Lower leg skin (tissue), 3 donors: ENCODE measurements at regions not wholly inside any gene's neighbourhood (a gene's known extent, or its start where the extent isn't known, plus 50 kb on each side); places are given as distances from the start of the nearest gene placed in this dataset.

Source experiments
- CTCF ChIP-seq, 3 donors: fragments of 450-650 bp; IDR thresholded peaks; one replicate each; pipeline ENCODE4 v1.5.1; 2016; ENCODE audit warnings: antibody characterized with exemption in 3 of 3, mild to moderate bottlenecking in 3 of 3, moderate library complexity in 2 of 3
- POLR2A ChIP-seq, 2 donors: fragments of 450-650 bp; IDR thresholded peaks; one replicate each; pipeline ENCODE4 v1.6.1; 2016 to 2017; ENCODE audit warnings: antibody characterized with exemption in 2 of 2, mild to moderate bottlenecking in 1 of 2, moderate library complexity in 1 of 2

DNA sequence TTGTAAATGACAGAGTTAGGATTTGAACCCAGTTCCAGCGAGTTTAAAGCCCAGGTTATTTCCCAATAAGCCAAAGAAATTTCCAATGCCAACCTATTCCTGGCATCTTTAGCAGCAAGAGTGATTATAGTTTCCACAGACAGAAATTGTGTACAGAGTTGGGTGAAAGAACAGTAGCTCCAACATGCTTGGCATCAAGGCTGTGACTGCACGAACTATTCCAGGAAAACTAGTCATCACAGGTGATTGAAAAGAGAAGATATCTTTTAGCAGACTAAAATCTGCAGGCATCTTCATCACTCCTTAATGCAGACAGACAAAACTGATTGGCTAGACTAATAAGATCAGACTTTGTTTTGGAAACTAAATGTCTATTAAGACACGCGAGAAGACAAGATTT lies 262.7 kb upstream of the PLEKHG7 start:
- TF ChIP-seq CTCF (IDR thresholded peaks at IDR 0.05) (no peak), POLR2A (IDR thresholded peaks at IDR 0.05) (no peak)
